Osteocyte (in vitro differentiated cells): ENCODE measurements at regions not wholly inside any gene's neighbourhood (a gene's known extent, or its start where the extent isn't known, plus 50 kb on each side); places are given as distances from the start of the nearest gene placed in this dataset.

ENCODE experiments used
- DNase-seq: peaks from one replicate; pipeline ENCODE4 v3.0.0; 2021; ENCODE audit warnings: mixed read lengths; ENCODE audit not compliant: unreplicated experiment; ENCODE audit errors: extremely low spot score
- H3K27ac Mint-ChIP-seq: one replicate; pipeline ENCODE4 v1.8.0; 2021; ENCODE audit warnings: mild to moderate bottlenecking, mixed read lengths; ENCODE audit not compliant: unreplicated experiment
- H3K27me3 Mint-ChIP-seq: one replicate; pipeline ENCODE4 v1.8.0; 2021; ENCODE audit warnings: mixed read lengths; ENCODE audit not compliant: unreplicated experiment
- H3K36me3 Mint-ChIP-seq: one replicate; pipeline ENCODE4 v1.8.0; 2021; ENCODE audit warnings: mixed read lengths; ENCODE audit not compliant: unreplicated experiment
- H3K4me1 Mint-ChIP-seq: one replicate; pipeline ENCODE4 v1.8.0; 2021; ENCODE audit warnings: mixed read lengths; ENCODE audit not compliant: unreplicated experiment
- H3K4me3 Mint-ChIP-seq: one replicate; pipeline ENCODE4 v1.8.0; 2021; ENCODE audit warnings: mild to moderate bottlenecking, moderate library complexity, mixed read lengths; ENCODE audit not compliant: unreplicated experiment
- H3K9me3 Mint-ChIP-seq: one replicate; pipeline ENCODE4 v1.8.0; 2021; ENCODE audit warnings: mixed read lengths; ENCODE audit not compliant: unreplicated experiment
- CTCF ChIP-seq: fragments of 200-600 bp; sonication (generic); IDR thresholded peaks from 2 replicates; pipeline ENCODE4 v1.5.0; 2021; ENCODE audit warnings: antibody characterized with exemption, mild to moderate bottlenecking, moderate library complexity

- Mint-ChIP-seq H3K36me3 (no peaks in the 10 kb centered on the region), H3K27ac (no peak overlapping the region), H3K4me1 (peaks cover 17% of the 10 kb centered on the region), H3K9me3 (no peaks in the 10 kb centered on the region), H3K27me3 (peaks cover 9% of the 10 kb centered on the region), H3K4me3 (no peak overlapping the region)
- no peak for TF ChIP-seq CTCF
- no peak for DNase-seq
These were observed 75.0 kb upstream of the LAPTM4A start for GRCh38 chr2:20126469-20126868.

GRCh38 chr2:20126040-20126439 lies 74.6 kb upstream of the LAPTM4A start:
- H3K27me3 Mint-ChIP-seq, result peaks cover 9% of the 10 kb centered on the region
- no peak overlapping the region for H3K4me3 Mint-ChIP-seq
- no peak for TF ChIP-seq CTCF
- peaks cover 12% of the 10 kb centered on the region for H3K4me1 Mint-ChIP-seq
- no peak for DNase-seq
- no peaks in the 10 kb centered on the region for H3K9me3 Mint-ChIP-seq
- peaks cover 2% of the 10 kb centered on the region for H3K36me3 Mint-ChIP-seq
- no peak overlapping the region for H3K27ac Mint-ChIP-seq

DNA sequence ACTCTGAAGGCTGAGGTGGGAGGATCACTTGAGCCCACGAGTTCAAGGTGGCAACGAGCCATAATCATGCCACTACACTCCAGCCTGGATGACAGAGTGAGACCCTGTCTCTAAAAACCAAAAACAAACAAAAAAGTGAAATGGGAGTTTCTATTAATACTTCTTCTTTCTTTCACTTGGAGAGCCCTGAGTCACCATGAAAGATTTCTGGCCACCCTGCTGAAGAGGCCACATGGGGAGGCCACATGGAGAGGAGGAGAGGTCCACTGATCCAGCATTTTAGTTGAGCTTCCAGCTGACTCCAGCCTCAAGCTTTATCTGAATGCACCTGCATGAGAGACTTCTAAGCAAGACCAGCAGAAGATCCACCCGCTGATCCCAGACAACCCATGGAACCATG lies 74.2 kb upstream of the LAPTM4A start:
- no peak overlapping the region for H3K4me3 Mint-ChIP-seq
- DNase-seq, result no peak
- peaks cover 8% of the 10 kb centered on the region for H3K4me1 Mint-ChIP-seq
- H3K27ac Mint-ChIP-seq, result no peak overlapping the region
- peaks cover 3% of the 10 kb centered on the region for H3K36me3 Mint-ChIP-seq
- no peak for TF ChIP-seq CTCF
- H3K27me3 Mint-ChIP-seq, result peaks cover 9% of the 10 kb centered on the region
- no peaks in the 10 kb centered on the region for H3K9me3 Mint-ChIP-seq

GRCh38 chr2:20125164-20125563 lies 73.7 kb upstream of the LAPTM4A start:
- no peak overlapping the region for H3K4me3 Mint-ChIP-seq
- H3K9me3 Mint-ChIP-seq, result no peaks in the 10 kb centered on the region
- DNase-seq, result no peak
- TF ChIP-seq CTCF, result no peak
- peaks cover 5% of the 10 kb centered on the region for H3K4me1 Mint-ChIP-seq
- H3K27ac Mint-ChIP-seq, result no peak overlapping the region
- peaks cover 9% of the 10 kb centered on the region for H3K27me3 Mint-ChIP-seq
- peaks cover 3% of the 10 kb centered on the region for H3K36me3 Mint-ChIP-seq

DNA sequence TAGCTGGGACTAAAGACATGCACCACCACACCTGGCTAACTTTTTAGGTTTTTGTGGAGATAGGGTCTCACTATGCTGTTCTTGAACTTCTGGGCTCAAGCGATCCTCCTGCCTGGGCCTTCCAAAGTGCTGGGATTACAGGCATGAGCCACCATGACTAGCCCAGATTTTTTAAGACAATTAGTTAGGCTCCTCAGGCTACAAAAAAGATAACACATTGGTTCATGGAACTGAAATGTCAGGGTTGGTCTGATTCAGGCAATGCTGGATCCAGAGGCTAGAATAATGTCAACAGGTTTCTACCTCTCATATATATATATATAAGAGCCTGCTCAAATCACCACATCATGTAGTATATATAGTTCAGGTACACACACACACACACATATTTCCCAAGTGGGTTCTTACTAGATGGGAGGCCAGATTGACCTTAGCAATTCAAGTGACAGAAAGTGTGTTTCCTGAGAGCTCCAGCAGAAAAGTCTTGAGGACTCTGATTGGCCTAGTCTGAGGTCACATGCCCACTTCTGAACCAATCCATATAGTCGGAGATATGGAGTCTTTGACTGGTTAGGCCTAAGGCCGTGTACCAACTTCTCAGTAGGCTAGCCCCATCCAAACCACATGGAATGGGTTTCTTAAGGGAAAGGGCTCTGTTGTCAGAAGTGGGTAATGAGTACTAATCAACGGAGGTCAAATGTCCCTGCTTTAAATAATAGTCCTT lies 72.6 kb upstream of the LAPTM4A start:
- peaks cover 9% of the 10 kb centered on the region for H3K27me3 Mint-ChIP-seq
- TF ChIP-seq CTCF, result no peak

More for the DNA sequence above, 72.6 kb upstream of the LAPTM4A start:
- Mint-ChIP-seq H3K4me3 (no peak overlapping the region), H3K9me3 (no peaks in the 10 kb centered on the region), H3K4me1 (peaks cover 5% of the 10 kb centered on the region), H3K27ac (no peak overlapping the region), H3K36me3 (peaks cover 3% of the 10 kb centered on the region)
- no peak for DNase-seq
